Endothelial cell of umbilical vein (primary cell): ENCODE measurements at regions not wholly inside any gene's neighbourhood (a gene's known extent, or its start where the extent isn't known, plus 50 kb on each side); places are given as distances from the start of the nearest gene placed in this dataset.
"Not testable (repeated sequence)": the region's sequence is repeated elsewhere in the genome, so short reads cannot be mapped to it uniquely, and the experiment has no call there.

Experiments used
- BruUV-seq: library from RNA; stranded (reverse); fragments of 400-500 nt; replicated peaks from 2 replicates; lab custom pipeline; 2021; lab: Mats Ljungman, UMichigan
- CTCF ChIA-PET: fragments of 300-600, 350-600 bp; sonication (Branson Sonifier 250); formaldehyde crosslinking; loops from one replicate; lab custom pipeline; 2021; ENCODE audit warnings: antibody characterized with exemption, inconsistent platforms; lab: Charles Lee
- POLR2A ChIA-PET: fragments of 300-600, 350-600 bp; sonication (Branson Sonifier 250); formaldehyde crosslinking; loops from one replicate; lab custom pipeline; 2021; ENCODE audit warnings: antibody characterized with exemption, inconsistent platforms; lab: Charles Lee
- DNase-seq: peaks from one replicate; pipeline ENCODE4 v3.0.0-alpha.2; 2011; ENCODE audit warnings: low read depth, low spot score
- FAIRE-seq: peaks from 2 replicates; lab custom pipeline; 2011; peaks lifted over from hg19 to GRCh38; lab: Jason Lieb, UNC
- H2AFZ ChIP-seq: 2 replicates; pipeline ENCODE4 v1.6.0; 2012; ENCODE audit warnings: low read depth, low read length, control low read depth, inconsistent platforms
- H3K27ac ChIP-seq: 2 replicates; pipeline ENCODE4 v1.5.1; 2011; ENCODE audit warnings: low read depth, mild to moderate bottlenecking, control low read depth, low read length, moderate library complexity; ENCODE audit not compliant: insufficient read depth
- H3K27me3 ChIP-seq, 2 experiments: 2 replicates each; pipeline versions ENCODE4 v1.6.0 to v1.6.1; 2011; ENCODE audit warnings: low read length in 2 of 2, mixed read lengths in 1 of 2; ENCODE audit not compliant: control insufficient read depth in 2 of 2, insufficient read depth in 2 of 2
- H3K36me3 ChIP-seq, 2 experiments: 2 replicates in 1 of 2; 3 replicates in 1 of 2; pipeline ENCODE4 v1.5.1; 2011; ENCODE audit warnings: low read length in 2 of 2, mild to moderate bottlenecking in 1 of 2, moderate library complexity in 1 of 2; ENCODE audit not compliant: control insufficient read depth in 2 of 2, insufficient read depth in 2 of 2; ENCODE audit errors: extremely low read depth in 1 of 2
- H3K4me1 ChIP-seq: 3 replicates; pipeline ENCODE4 v1.5.1; 2011; ENCODE audit warnings: mild to moderate bottlenecking, low read length; ENCODE audit not compliant: control insufficient read depth, insufficient read depth; ENCODE audit errors: extremely low read depth
- H3K4me2 ChIP-seq: 2 replicates; pipeline ENCODE4 v1.6.1; 2011; ENCODE audit warnings: low read length, control low read depth, mixed read lengths; ENCODE audit not compliant: insufficient read depth
- H3K4me3 ChIP-seq, 3 experiments: fragments of 200-600 bp in 1 of 3; sonication (generic), shearing (Covaris generic) in 1 of 3; replicated peaks in 1 of 3; 2 replicates each; pipeline ENCODE4 v1.5.1; 2011 to 2016; ENCODE audit warnings: control low read depth in 3 of 3, low read length in 3 of 3, mild to moderate bottlenecking in 2 of 3, inconsistent platforms in 1 of 3, low read depth in 1 of 3, moderate library complexity in 1 of 3; ENCODE audit not compliant: insufficient read depth in 1 of 3
- H3K79me2 ChIP-seq: 2 replicates; pipeline ENCODE4 v1.6.0; 2012; ENCODE audit warnings: low read length, inconsistent platforms; ENCODE audit not compliant: control insufficient read depth, insufficient read depth
- H3K9ac ChIP-seq: replicated peaks from 2 replicates; pipeline ENCODE3; 2011; ENCODE audit warnings: low read length, control low read depth; ENCODE audit not compliant: insufficient read depth; ENCODE audit errors: extremely low read depth
- H3K9me1 ChIP-seq: replicated peaks from 3 replicates; pipeline ENCODE4 v1.6.0; 2011; ENCODE audit warnings: mild to moderate bottlenecking, low read length; ENCODE audit not compliant: control insufficient read depth, insufficient read depth; ENCODE audit errors: extremely low read depth
- H3K9me3 ChIP-seq: replicated peaks from 2 replicates; pipeline ENCODE4 v1.5.1; 2012; ENCODE audit warnings: low read length, inconsistent platforms; ENCODE audit not compliant: control insufficient read depth, insufficient read depth
- H4K20me1 ChIP-seq: replicated peaks from 2 replicates; pipeline ENCODE3; 2011; ENCODE audit warnings: mild to moderate bottlenecking, low read length; ENCODE audit not compliant: control insufficient read depth, insufficient read depth; ENCODE audit errors: extremely low read depth
- MYC ChIP-seq: IDR thresholded peaks from one replicate; pipeline ENCODE4 v1.6.1; 2011; ENCODE audit warnings: mild to moderate bottlenecking, low read depth, low read length
- dilution Hi-C: fragments of 300-500 bp; cut with MboI; formaldehyde crosslinking; loops from one replicate; pipeline ENCODE4 v1.15.0; 2019; ENCODE audit warnings: low sequenced_read_pairs; ENCODE audit not compliant: extremely low pct_ligation_motif_present
- intact Hi-C: fragments of 100-400 bp; cut with micrococcal nuclease; formaldehyde crosslinking; loops from one replicate; pipeline ENCODE4 v1.10.0; 2022

- BruUV-seq = no TSS peak
- no peaks in the 10 kb centered on the region for H4K20me1 ChIP-seq
- POLR2A ChIA-PET = no interaction called here
- H3K4me1 ChIP-seq = no peaks in the 10 kb centered on the region
- no peaks in the 10 kb centered on the region for H3K9me3 ChIP-seq
- intact Hi-C loops (no loop called here), dilution Hi-C loops (no loop called here)
- H3K9ac ChIP-seq = no peak overlapping the region
- no peak overlapping the region for H3K27ac ChIP-seq
- H2AFZ ChIP-seq = no peak overlapping the region
- H3K27me3 ChIP-seq = no peaks in the 10 kb centered on the region
- H3K9me1 ChIP-seq = no peaks in the 10 kb centered on the region
- H3K36me3 ChIP-seq = no peaks in the 10 kb centered on the region
- TF ChIP-seq MYC = no peak
- DNase-seq (no peak), FAIRE-seq (no peak)
- CTCF ChIA-PET = no interaction called here
- no peak overlapping the region for H3K4me2 ChIP-seq
- H3K79me2 ChIP-seq = no peaks in the 10 kb centered on the region
- H3K4me3 ChIP-seq = no peak overlapping the region
These were observed 196.5 kb upstream of the IRX5 start for GRCh38 chr16:54734156-54734555.

GRCh38 chr16:54727696-54728095, 203.0 kb upstream of the IRX5 start:
- H3K9me1 ChIP-seq, dilution Hi-C loops, H3K9me3 ChIP-seq, intact Hi-C loops, H2AFZ ChIP-seq, H3K4me3 ChIP-seq, H3K27ac ChIP-seq, BruUV-seq, POLR2A ChIA-PET, H3K79me2 ChIP-seq, H4K20me1 ChIP-seq, H3K27me3 ChIP-seq, H3K4me1 ChIP-seq, FAIRE-seq, H3K4me2 ChIP-seq, DNase-seq, CTCF ChIA-PET, H3K9ac ChIP-seq, H3K36me3 ChIP-seq: not testable (repeated sequence)
